Suprapubic skin (tissue), 3 donors: ENCODE measurements at regions not wholly inside any gene's neighbourhood (a gene's known extent, or its start where the extent isn't known, plus 50 kb on each side); places are given as distances from the start of the nearest gene placed in this dataset.

Source experiments
- CTCF ChIP-seq, 2 donors: fragments of 200-600 bp in 1 of 2; fragments of 450-650 bp in 1 of 2; sonication (generic) in 1 of 2; IDR thresholded peaks; one replicate each; pipeline ENCODE4 v1.5.1; 2016 to 2019; ENCODE audit warnings: antibody characterized with exemption in 2 of 2, mild to moderate bottlenecking in 1 of 2, moderate library complexity in 1 of 2
- EP300 ChIP-seq: sonication (generic); formaldehyde crosslinking; IDR thresholded peaks from one replicate; pipeline ENCODE4 v1.6.1; 2017; ENCODE audit warnings: antibody characterized with exemption

- no peak for TF ChIP-seq CTCF (IDR thresholded peaks at IDR 0.05)
- no peak for TF ChIP-seq EP300
Measured at GRCh38 chr1:58931024-58931423, 147.2 kb upstream of the JUN start.
